ENCODE measurements at regions not wholly inside any gene's neighbourhood (a gene's known extent, or its start where the extent isn't known, plus 50 kb on each side); places are given as distances from the start of the nearest gene placed in this dataset.

DNA sequence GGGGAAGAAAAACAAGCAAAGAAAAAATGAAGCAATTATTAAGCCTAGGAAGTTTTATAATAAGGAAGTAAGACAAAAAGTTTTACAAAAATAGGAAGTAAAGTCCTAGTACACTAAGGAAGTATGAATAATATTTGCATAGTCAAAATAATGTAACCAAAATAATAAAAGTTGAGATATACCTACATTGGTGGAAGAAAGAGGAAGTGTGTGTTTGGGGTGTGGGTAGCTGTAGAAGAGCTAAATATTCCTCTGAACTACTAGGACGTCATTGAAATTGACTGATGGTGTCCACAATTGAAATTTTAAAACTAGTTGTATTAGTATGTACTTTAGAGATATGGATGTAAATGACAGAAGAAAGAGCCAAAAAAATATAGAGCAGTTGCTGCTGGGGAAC, 228.4 kb upstream of the OTX2 start:
- intact Hi-C loops (cut with DNase I, micrococcal nuclease) = no loop called here
- no peaks in the 10 kb centered on the region for H3K9me3 Mint-ChIP-seq
- ChIA-PET POLR2A (no interaction called here), CTCF (no interaction called here)
- H3K27ac Mint-ChIP-seq = no peak overlapping the region
- H3K27me3 Mint-ChIP-seq = peaks cover 9% of the 10 kb centered on the region
- no peak overlapping the region for H3K4me3 Mint-ChIP-seq
- TF ChIP-seq, protein P1, sequence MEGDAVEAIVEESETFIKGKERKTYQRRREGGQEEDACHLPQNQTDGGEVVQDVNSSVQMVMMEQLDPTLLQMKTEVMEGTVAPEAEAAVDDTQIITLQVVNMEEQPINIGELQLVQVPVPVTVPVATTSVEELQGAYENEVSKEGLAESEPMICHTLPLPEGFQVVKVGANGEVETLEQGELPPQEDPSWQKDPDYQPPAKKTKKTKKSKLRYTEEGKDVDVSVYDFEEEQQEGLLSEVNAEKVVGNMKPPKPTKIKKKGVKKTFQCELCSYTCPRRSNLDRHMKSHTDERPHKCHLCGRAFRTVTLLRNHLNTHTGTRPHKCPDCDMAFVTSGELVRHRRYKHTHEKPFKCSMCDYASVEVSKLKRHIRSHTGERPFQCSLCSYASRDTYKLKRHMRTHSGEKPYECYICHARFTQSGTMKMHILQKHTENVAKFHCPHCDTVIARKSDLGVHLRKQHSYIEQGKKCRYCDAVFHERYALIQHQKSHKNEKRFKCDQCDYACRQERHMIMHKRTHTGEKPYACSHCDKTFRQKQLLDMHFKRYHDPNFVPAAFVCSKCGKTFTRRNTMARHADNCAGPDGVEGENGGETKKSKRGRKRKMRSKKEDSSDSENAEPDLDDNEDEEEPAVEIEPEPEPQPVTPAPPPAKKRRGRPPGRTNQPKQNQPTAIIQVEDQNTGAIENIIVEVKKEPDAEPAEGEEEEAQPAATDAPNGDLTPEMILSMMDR (IDR thresholded peaks at IDR 0.05) = no peak
- H3K36me3 Mint-ChIP-seq (ENCODE audit: low read depth) = no peaks in the 10 kb centered on the region
- Histone ChIP-seq H3K36me3 (ENCODE audit: insufficient read depth, low read length) (no peaks in the 10 kb centered on the region), H3K27ac (ENCODE audit: low read depth in 1 of 2, low read length in 2 of 2) (no peak overlapping the region), H3K9me3 (ENCODE audit: control insufficient read depth in 1 of 2, insufficient read depth in 1 of 2, low read length in 2 of 2) (no peaks in the 10 kb centered on the region), H3K27me3 (ENCODE audit: control insufficient read depth in 1 of 2, insufficient read depth in 2 of 2, low read length in 2 of 2) (no peaks in the 10 kb centered on the region), H3K4me3 (ENCODE audit: low read length) (no peak overlapping the region), H3K4me1 (ENCODE audit: insufficient read depth, low read length) (no peaks in the 10 kb centered on the region)
- DNase-seq (no peak), ATAC-seq (ENCODE audit: poor library complexity) (no peak)
- H3K4me1 Mint-ChIP-seq (ENCODE audit: low read depth) = no peaks in the 10 kb centered on the region

DNA sequence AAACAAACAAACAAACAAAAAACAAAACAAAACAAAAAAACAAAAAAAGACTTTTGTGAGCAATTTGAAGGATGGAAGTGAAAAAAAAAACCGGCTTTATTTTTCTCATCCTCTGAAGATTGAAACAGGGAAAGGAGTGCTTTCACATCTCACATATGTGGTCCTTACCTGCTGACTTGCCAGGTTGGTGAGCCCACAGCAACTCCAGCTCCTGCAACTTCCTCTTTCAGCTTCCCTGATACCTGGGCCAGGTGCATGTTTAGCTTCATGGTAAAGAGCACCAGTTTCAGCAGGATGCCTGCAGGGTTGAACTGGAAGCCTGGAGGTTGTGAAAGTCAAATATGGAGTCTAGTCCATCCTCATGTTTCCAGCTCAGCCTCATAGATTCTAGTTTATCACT, 221.2 kb upstream of the OTX2 start:
- Histone ChIP-seq H3K27ac (ENCODE audit: low read depth in 1 of 2, low read length in 2 of 2) (no peak overlapping the region), H3K9me3 (ENCODE audit: control insufficient read depth in 1 of 2, insufficient read depth in 1 of 2, low read length in 2 of 2) (peaks cover 0 to 6% of the 10 kb centered on the region in 2 experiments), H3K27me3 (ENCODE audit: control insufficient read depth in 1 of 2, insufficient read depth in 2 of 2, low read length in 2 of 2) (no peaks in the 10 kb centered on the region), H3K36me3 (ENCODE audit: insufficient read depth, low read length) (no peaks in the 10 kb centered on the region), H3K4me3 (ENCODE audit: low read length) (no peak overlapping the region), H3K4me1 (ENCODE audit: insufficient read depth, low read length) (no peaks in the 10 kb centered on the region)
- no peak for DNase-seq
- no peak for ATAC-seq (ENCODE audit: poor library complexity)
- Mint-ChIP-seq H3K9me3 (no peaks in the 10 kb centered on the region), H3K27ac (no peak overlapping the region), H3K4me3 (no peak overlapping the region), H3K27me3 (peaks cover 15% of the 10 kb centered on the region), H3K36me3 (ENCODE audit: low read depth) (no peaks in the 10 kb centered on the region), H3K4me1 (ENCODE audit: low read depth) (no peaks in the 10 kb centered on the region)
- intact Hi-C loops (cut with DNase I, micrococcal nuclease) = no loop called here
- POLR2A ChIA-PET = no interaction called here
- TF ChIP-seq, protein P1 (IDR thresholded peaks at IDR 0.05) = no peak
- CTCF ChIA-PET = no interaction called here

GRCh38 chr14:57029620-57030253, 219.5 kb upstream of the OTX2 start:
- Histone ChIP-seq H3K27ac (ENCODE audit: low read depth in 1 of 2, low read length in 2 of 2) (no peak overlapping the region), H3K4me3 (ENCODE audit: low read length) (no peak overlapping the region), H3K27me3 (ENCODE audit: control insufficient read depth in 1 of 2, insufficient read depth in 2 of 2, low read length in 2 of 2) (no peaks in the 10 kb centered on the region), H3K9me3 (ENCODE audit: control insufficient read depth in 1 of 2, insufficient read depth in 1 of 2, low read length in 2 of 2) (peaks cover 0 to 6% of the 10 kb centered on the region in 2 experiments), H3K4me1 (ENCODE audit: insufficient read depth, low read length) (no peaks in the 10 kb centered on the region), H3K36me3 (ENCODE audit: insufficient read depth, low read length) (no peaks in the 10 kb centered on the region)
- POLR2A ChIA-PET = no interaction called here
- ATAC-seq (ENCODE audit: poor library complexity) (no peak), DNase-seq (no peak)
- no peaks in the 10 kb centered on the region for H3K9me3 Mint-ChIP-seq
- intact Hi-C loops (cut with DNase I, micrococcal nuclease) = no loop called here
- CTCF ChIA-PET = no interaction called here
- no peak overlapping the region for H3K27ac Mint-ChIP-seq
- no peak overlapping the region for H3K4me3 Mint-ChIP-seq
- H3K27me3 Mint-ChIP-seq = peaks cover 15% of the 10 kb centered on the region
- H3K36me3 Mint-ChIP-seq (ENCODE audit: low read depth) = no peaks in the 10 kb centered on the region
- H3K4me1 Mint-ChIP-seq (ENCODE audit: low read depth) = no peaks in the 10 kb centered on the region
- TF ChIP-seq, protein P1 (IDR thresholded peaks at IDR 0.05) = no peak

Measured in CD4-positive, alpha-beta T cell (primary cell).